GM12874 (cell line): ENCODE measurements at regions not wholly inside any gene's neighbourhood (a gene's known extent, or its start where the extent isn't known, plus 50 kb on each side); places are given as distances from the start of the nearest gene placed in this dataset.

Source experiments
- CTCF ChIP-seq: IDR thresholded peaks from 2 replicates; pipeline ENCODE4 v1.5.1; 2011; ENCODE audit warnings: low read depth, mild to moderate bottlenecking, control low read depth, low read length, moderate library complexity; ENCODE audit not compliant: insufficient read depth

- TF ChIP-seq CTCF: no peak
These were observed 420.8 kb upstream of the AUTS2 start for GRCh38 chr7:69177461-69177861.

DNA sequence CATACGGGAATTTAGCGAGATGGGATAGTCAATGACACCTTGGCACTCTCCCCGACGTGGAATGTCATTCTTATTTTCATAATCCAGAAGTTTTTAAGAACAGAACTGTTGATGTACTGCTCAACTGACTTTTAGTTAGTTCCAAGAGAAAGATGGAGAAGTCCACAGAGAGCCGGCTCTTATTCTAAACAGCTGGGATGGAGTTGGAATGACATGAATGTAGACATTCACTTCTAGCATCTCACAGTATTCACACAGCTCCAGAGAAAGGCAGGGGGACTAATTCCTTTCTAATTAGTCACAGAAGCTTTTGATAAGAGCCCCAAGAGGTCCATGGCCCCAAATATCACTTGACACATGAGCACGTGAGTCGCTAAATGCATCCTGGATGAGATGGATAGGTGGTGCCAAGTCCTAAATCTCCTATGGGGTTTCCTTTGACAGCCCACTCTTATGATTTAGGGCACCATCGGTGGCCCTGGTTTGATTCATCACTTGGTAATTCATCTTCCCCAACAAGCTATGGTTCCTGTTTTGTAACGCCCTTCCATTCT, 420.3 kb upstream of the AUTS2 start:
- no peak for TF ChIP-seq CTCF

DNA sequence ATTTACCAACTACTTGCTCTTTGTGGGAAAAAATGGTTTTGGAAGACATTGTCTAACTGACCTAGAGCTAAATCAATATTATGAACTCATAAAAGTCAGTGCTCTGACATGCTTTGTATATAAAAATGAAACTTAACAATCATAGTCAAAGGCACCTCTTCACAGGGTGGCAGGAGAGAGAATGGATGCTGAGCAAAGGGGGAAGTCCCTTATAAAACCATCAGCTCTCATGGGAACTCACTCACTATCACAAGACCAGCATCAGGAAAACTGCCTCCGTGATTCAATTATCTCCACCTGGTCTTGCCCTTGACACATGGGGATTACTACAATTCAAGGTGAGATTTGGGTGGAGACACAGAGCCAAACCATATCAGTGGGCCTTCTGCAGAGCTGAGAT, 417.6 kb upstream of the AUTS2 start:
- TF ChIP-seq CTCF: no peak

- no peak for TF ChIP-seq CTCF
These were observed 415.4 kb upstream of the AUTS2 start for GRCh38 chr7:69182596-69183467.

- no peak for TF ChIP-seq CTCF
These were observed 413.9 kb upstream of the AUTS2 start for GRCh38 chr7:69184339-69184738.

- TF ChIP-seq CTCF: no peak
These were observed 413.1 kb upstream of the AUTS2 start for GRCh38 chr7:69185170-69185569.

DNA sequence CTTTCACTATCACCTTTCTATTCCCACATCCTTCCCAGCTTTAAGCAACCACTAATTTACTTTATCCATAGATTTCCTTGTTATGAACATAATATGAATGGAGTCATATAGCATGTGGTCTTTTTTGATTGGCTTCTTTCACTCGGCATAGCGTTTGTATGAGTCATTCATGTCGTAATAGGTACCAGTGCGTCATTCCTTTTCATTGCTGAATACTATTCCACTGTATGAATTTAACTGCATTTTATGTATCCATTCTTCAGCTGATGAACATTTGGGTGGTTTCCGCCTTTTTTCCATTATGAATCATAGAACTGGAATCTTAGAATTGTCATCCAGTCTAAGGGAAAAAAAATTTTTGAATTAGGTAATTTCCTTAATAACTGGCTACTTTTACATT, 411.3 kb upstream of the AUTS2 start:
- TF ChIP-seq CTCF: no peak
